Fibroblast of lung (primary cell): ENCODE measurements at regions not wholly inside any gene's neighbourhood (a gene's known extent, or its start where the extent isn't known, plus 50 kb on each side); places are given as distances from the start of the nearest gene placed in this dataset.

ENCODE experiments used
- DNase-seq, 2 donors: peaks; one replicate each; pipeline versions ENCODE4 v3.0.0 to v3.0.0-alpha.2; 2010; ENCODE audit warnings: low read depth in 2 of 2
- H2AFZ ChIP-seq: 2 replicates; pipeline ENCODE4 v1.5.1; 2012; ENCODE audit warnings: low read length, control low read depth, inconsistent platforms
- H3K27ac ChIP-seq: 2 replicates; pipeline ENCODE4 v1.5.1; 2011; ENCODE audit warnings: low read length, control low read depth; ENCODE audit not compliant: insufficient read depth
- H3K27me3 ChIP-seq: 2 replicates; pipeline ENCODE4 v1.5.1; 2011; ENCODE audit warnings: mild to moderate bottlenecking, low read length; ENCODE audit not compliant: control insufficient read depth, insufficient read depth
- H3K36me3 ChIP-seq: 2 replicates; pipeline ENCODE4 v1.5.1; 2011; ENCODE audit warnings: low read length; ENCODE audit not compliant: control insufficient read depth, insufficient read depth
- H3K4me1 ChIP-seq: 2 replicates; pipeline ENCODE4 v1.5.1; 2011; ENCODE audit warnings: low read length; ENCODE audit not compliant: control insufficient read depth, insufficient read depth; ENCODE audit errors: extremely low read depth
- H3K4me2 ChIP-seq: 2 replicates; pipeline ENCODE4 v1.5.1; 2011; ENCODE audit warnings: low read length, control low read depth; ENCODE audit not compliant: insufficient read depth; ENCODE audit errors: extremely low read depth
- H3K4me3 ChIP-seq, 4 experiments: fragments of 200-600 bp in 1 of 4; sonication (generic) in 1 of 4; replicated peaks in 1 of 4; 2 replicates each; pipeline ENCODE4 v1.5.1; 2011 to 2016; ENCODE audit warnings: low read length in 4 of 4, low read depth in 3 of 4, mild to moderate bottlenecking in 3 of 4, control low read depth in 2 of 4, inconsistent platforms in 1 of 4, mixed read lengths in 1 of 4; ENCODE audit not compliant: insufficient read depth in 1 of 4; ENCODE audit errors: control extremely low read depth in 1 of 4
- H3K79me2 ChIP-seq: 2 replicates; pipeline ENCODE4 v1.5.1; 2012; ENCODE audit warnings: mild to moderate bottlenecking, low read length, inconsistent platforms; ENCODE audit not compliant: control insufficient read depth, insufficient read depth
- H3K9ac ChIP-seq: 2 replicates; pipeline ENCODE4 v1.5.1; 2011; ENCODE audit warnings: mild to moderate bottlenecking, low read length, control low read depth; ENCODE audit not compliant: insufficient read depth
- H3K9me3 ChIP-seq: 2 replicates; pipeline ENCODE4 v1.5.1; 2012; ENCODE audit warnings: low read depth, low read length; ENCODE audit not compliant: control insufficient read depth, insufficient read depth
- H4K20me1 ChIP-seq: 2 replicates; pipeline ENCODE4 v1.5.1; 2011; ENCODE audit warnings: low read length; ENCODE audit not compliant: control insufficient read depth, insufficient read depth; ENCODE audit errors: extremely low read depth
- CTCF ChIP-seq, 2 donors: IDR thresholded peaks in 1 of 2; conservative IDR thresholded peaks in 1 of 2; 1 replicate in 1 of 2; 2 replicates in 1 of 2; pipeline ENCODE4 v1.5.1; 2011 to 2012; ENCODE audit warnings: low read length in 2 of 2, control low read depth in 1 of 2, inconsistent platforms in 1 of 2, low read depth in 1 of 2, mild to moderate bottlenecking in 1 of 2
- EZH2 ChIP-seq: IDR thresholded peaks from 2 replicates; pipeline ENCODE4 v1.5.1; 2012; ENCODE audit warnings: low read length, control low read depth, mild to moderate bottlenecking; ENCODE audit errors: missing control alignments

GRCh38 chr2:120834206-120834605 is 98.5 kb downstream of the GLI2 start:
- Histone ChIP-seq H3K4me3 (no peak overlapping the region), H3K79me2 (peaks cover 2% of the 10 kb centered on the region), H3K9ac (no peak overlapping the region), H3K4me1 (no peaks in the 10 kb centered on the region), H3K27me3 (no peaks in the 10 kb centered on the region), H3K4me2 (no peak overlapping the region), H4K20me1 (no peaks in the 10 kb centered on the region), H3K36me3 (no peaks in the 10 kb centered on the region), H3K27ac (no peak overlapping the region), H2AFZ (no peak overlapping the region), H3K9me3 (no peaks in the 10 kb centered on the region)
- no peak for DNase-seq
- TF ChIP-seq CTCF (conservative IDR thresholded peaks at IDR 0.05 in 1 of 2, IDR thresholded peaks at IDR 0.05 in 1 of 2; ENCODE audit: low read depth in 1 of 2, low read length in 2 of 2), result no peak
- no peak for TF ChIP-seq EZH2

DNA sequence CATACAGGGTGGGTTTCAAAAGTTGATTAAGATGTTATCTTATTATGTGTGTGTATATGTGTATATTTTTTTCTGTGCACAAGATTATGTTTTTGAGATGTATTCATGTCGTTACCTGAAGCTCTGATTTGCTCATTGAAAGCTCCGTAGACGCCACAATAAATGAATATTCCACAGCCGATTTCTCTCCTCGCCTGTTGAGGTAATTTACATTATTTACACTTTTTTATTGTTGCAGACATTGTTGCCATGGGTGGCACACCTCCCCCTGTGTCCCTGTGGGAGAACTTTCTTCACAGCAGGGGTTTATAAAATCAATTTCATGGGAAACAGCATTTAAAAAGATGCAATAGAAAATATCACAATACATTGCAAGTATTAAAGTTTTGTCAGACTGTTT is 100.6 kb downstream of the GLI2 start:
- H3K27ac ChIP-seq, result no peak overlapping the region
- no peak for DNase-seq
- no peaks in the 10 kb centered on the region for H3K9me3 ChIP-seq
- H3K36me3 ChIP-seq, result no peaks in the 10 kb centered on the region
- TF ChIP-seq CTCF (conservative IDR thresholded peaks at IDR 0.05 in 1 of 2, IDR thresholded peaks at IDR 0.05 in 1 of 2; ENCODE audit: low read depth in 1 of 2, low read length in 2 of 2) (no peak), EZH2 (no peak)
- H3K27me3 ChIP-seq, result no peaks in the 10 kb centered on the region
- H3K4me1 ChIP-seq, result no peaks in the 10 kb centered on the region
- H3K4me3 ChIP-seq, result no peak overlapping the region
- H3K9ac ChIP-seq, result no peak overlapping the region
- H3K4me2 ChIP-seq, result no peak overlapping the region
- H3K79me2 ChIP-seq, result peaks cover 2% of the 10 kb centered on the region
- H4K20me1 ChIP-seq, result no peaks in the 10 kb centered on the region
- H2AFZ ChIP-seq, result no peak overlapping the region

DNA sequence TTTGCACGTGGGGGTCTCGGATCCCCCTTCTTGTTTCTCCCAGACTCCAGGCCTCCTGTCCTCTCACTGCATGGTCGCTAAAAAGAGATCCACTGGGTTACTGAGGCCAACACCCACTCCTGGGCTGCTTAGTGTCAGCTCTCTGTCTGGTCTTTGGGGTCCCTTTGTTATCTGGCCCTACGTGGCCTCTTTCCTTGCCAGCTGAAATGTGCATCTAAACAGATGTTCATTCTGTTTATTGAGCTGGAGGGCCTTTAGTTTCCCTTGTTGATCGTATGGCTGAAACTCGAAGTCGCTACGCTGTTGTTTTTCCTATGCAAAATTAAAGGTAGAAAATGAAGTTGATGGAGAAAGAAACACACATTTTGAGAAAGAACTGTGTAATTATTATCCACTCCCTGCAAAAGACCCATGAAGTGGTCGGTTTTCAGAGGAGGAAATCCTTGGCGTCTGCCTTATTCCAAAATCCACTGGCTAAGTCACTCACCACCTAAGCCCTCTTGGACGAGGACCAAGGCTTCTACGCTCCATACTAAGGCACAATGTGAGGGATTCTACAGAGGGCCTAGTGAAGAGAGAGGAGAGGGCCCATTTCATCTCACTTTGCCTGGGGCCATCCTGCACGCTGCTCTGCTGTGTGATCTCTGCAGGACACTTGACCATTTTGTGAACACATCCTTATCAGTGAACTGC is 105.3 kb downstream of the GLI2 start:
- Histone ChIP-seq H3K4me2 (no peak overlapping the region), H3K27me3 (no peaks in the 10 kb centered on the region), H3K36me3 (no peaks in the 10 kb centered on the region), H2AFZ (no peak overlapping the region), H3K9me3 (no peaks in the 10 kb centered on the region), H3K4me3 (no peak overlapping the region), H3K79me2 (peaks cover 1% of the 10 kb centered on the region), H4K20me1 (no peaks in the 10 kb centered on the region), H3K4me1 (no peaks in the 10 kb centered on the region), H3K27ac (no peak overlapping the region), H3K9ac (no peak overlapping the region)
- TF ChIP-seq EZH2, result no peak
- no peak for TF ChIP-seq CTCF (conservative IDR thresholded peaks at IDR 0.05 in 1 of 2, IDR thresholded peaks at IDR 0.05 in 1 of 2; ENCODE audit: low read depth in 1 of 2, low read length in 2 of 2)
- DNase-seq, result no peak
